Hippocampal formation (tissue), 2 donors: ENCODE measurements at regions not wholly inside any gene's neighbourhood (a gene's known extent, or its start where the extent isn't known, plus 50 kb on each side); places are given as distances from the start of the nearest gene placed in this dataset.
"Not testable (repeated sequence)": the region's sequence is repeated elsewhere in the genome, so short reads cannot be mapped to it uniquely, and the experiment has no call there.

Experiments used
- DNase-seq, 2 donors: peaks; one replicate each; lab custom pipeline; 2025; lab: John Stamatoyannopoulos, UW

DNA sequence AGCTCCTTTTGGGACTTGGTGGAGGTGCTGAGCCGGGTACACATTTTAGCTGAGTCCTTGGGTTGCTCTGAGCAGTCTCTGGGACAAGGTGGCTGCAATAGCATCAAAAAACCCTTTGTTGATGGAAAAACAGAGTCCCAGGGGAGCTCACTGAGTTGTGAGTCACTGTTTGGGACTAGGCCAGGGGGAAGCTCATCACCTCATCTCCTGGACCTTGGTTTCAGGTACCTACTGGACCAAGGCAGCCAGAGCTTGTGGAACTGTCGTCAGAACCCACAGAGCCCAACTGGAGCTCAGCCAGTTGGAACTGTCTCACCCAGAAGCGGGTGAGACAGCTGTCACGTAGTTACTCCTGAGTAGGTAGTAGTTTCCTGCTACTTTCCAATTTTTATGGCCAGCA lies 146.7 kb downstream of the HLX start:
- DNase-seq, result no peak

GRCh38 chr1:221029981-221030649 lies 150.9 kb downstream of the HLX start:
- DNase-seq, result no peak

DNA sequence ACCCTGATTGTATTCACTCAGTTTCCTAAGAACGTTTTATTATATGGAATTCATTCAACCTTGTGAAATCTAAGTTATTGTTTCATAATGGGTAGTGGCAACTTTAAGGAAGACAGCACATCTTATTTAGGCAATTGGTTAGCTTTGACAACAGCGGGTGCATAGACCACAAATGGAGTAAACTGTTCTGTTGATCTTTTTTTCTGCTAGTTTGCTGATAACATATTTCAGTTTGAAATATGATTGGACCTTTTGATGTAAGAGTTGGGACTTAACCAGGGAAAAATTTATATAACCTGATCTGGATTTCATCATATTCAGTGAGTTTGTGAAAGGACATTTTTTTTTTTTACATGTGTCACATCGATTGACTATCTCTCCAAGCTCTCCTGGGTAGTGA lies 151.7 kb downstream of the HLX start:
- no peak for DNase-seq

DNA sequence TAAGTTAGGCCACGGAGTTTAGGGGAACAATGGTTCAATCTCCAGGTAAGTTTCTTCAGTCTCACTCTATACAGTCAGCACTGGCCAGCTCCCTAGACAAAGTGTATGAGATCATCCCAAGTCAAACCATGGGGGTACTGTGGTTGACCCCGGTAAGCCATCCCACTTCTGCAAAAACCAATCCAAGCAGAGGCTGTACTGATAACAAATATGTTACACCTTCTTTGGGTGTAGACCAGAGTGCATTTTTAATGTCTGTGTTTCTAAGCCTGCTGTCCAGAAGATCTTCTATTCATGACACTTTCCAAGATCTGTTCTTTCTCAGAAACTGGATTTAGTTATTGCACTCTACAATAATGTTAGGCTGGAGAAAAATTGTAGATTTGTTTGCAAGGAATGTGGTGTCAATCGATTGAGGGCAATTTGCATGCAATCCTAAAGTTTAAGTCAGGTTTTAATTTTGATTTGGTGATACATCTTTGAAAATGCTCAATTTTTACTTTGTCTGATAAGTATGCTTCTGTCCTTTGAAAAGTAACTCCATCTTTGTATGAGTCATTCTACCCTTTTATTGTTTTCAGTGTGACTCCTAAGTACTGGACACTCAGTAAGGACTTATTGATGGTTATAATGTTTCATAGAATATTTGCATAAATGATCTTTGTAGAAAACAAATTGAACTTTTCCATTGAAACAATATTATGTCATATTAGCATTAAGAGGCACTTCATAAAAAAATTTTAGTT lies 152.4 kb downstream of the HLX start:
- DNase-seq, result no peak

DNA sequence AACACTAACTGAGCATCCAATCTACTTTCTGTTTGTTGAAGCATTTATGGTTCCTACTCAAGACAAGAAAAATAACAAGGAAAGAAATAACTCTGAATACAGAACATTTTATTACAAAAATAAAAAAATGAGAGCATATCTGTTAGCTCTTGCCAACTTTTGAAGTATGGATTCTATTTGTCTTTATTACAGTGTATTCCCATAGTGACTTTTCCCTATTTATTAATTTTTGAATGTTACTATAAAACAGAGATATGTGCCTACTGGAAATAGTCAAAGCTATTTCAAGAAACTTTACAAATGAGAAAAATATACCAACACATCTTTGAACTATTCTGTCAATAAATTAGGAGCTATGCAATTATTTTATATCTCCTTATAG lies 153.0 kb downstream of the HLX start:
- no peak for DNase-seq

- no peak for DNase-seq
Observed at GRCh38 chr1:221032637-221033280, 153.5 kb downstream of the HLX start.

- no peak for DNase-seq
Observed at GRCh38 chr1:221035662-221036153, 156.5 kb downstream of the HLX start.

DNA sequence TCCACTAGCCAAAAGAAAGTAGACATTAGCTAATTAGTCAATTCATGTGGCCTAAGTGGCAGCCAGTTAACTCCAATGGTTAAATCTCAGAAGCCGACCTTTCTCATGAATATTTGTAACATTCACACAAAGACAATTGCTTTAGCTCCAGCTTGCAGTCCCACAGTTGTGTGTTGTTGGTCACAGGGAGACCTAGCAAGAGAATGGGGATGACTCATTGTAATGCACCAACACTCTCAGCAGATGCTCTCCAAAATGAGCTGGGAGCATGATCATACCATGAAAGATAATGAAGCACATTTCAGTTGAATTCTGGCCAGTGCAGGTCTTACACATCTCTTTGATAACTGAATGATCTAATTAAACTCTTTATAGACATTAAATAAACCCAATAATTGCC lies 160.4 kb downstream of the HLX start:
- peak in 1 of 2 donors; percentile 3 for DNase-seq

DNA sequence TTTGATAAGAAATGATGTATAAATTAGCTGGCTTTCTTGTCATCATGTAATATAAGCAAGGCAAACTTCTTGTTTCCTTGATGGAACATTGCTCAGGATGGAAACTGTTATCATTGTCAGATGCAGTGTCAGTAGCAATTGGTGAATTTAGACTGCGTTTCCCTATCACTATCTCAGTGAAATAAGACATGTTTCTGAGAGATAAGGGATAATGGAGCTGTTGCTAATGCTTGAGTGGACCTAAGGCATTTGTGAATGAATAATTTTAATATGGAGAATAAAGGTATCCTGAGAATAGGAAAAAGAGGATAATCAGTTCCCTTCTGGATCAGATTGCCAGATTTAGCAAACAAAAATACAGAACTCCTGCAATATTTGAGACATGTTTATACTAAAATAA lies 160.9 kb downstream of the HLX start:
- DNase-seq, result no peak

DNA sequence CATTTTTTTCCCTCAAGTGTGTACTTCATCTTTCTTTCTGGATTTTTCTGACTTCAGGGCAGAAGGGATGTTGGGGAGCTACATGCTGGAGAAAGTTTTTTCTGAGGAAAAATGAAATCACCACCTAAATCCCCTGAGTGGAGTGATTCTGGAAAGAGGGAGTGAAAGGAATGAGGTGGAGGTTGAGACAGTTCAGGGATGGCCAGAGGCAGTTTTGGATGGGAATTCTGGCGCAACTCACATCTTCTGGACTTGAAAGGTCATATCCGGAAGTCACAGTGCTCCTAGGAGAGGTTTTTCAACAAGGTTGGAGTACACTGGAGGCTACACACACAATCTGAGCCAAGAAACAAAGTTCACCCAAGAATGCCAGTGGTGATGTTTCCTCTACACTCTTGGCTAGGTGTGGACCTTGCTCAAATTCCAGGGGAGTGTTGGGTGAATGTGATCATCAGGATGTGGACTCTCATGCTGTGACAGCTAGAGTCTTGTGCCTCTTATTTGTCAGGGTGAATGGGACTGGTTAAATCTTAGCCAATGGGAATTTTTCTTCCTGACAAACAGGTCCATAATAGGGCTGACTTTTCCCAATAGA lies 161.5 kb downstream of the HLX start:
- no peak for DNase-seq

- no peak for DNase-seq
Observed at GRCh38 chr1:221044538-221044937, 165.3 kb downstream of the HLX start.

- no peak for DNase-seq
Observed at GRCh38 chr1:221045151-221045550, 165.9 kb downstream of the HLX start.

- peak in 1 of 2 donors; percentile 12 for DNase-seq
Observed at GRCh38 chr1:221045842-221046831, 166.9 kb downstream of the HLX start.

DNA sequence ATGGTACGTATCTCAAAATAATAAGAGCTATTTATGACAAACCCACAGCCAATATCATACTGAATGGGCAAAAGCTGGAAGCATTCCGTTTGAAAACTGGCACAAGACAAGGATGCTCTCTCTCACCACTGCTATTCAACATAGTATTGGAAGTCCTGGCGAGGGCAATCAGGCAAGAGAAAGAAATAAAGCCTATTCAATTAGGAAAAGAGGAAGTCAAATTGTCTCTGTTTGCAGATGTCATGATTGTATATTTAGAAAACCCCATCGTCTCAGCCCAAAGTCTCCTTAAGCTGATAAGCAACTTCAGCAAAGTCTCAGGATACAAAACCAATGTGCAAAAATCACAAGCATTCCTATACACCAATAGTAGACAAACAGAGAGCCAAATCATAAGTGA lies 172.1 kb downstream of the HLX start:
- not testable (repeated sequence) for DNase-seq

DNA sequence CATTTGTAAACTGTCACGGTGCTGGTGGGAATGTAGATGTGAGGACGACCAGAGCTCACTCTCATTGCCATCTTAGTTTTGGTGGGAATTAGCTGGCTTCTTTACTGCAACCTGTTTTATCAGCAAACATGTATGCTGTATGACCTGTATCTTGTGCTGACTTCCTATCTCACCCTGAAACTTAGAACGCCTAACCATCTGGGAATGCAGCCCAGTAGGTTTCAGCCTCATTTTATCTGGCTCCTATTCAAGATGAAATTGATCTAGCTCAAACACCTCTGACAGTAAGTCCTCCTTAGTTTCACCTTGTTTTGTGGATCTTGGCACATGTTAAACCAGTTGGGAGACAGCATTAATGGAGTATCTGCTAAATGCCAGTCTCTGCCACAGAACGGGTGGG lies 174.6 kb downstream of the HLX start:
- DNase-seq, result no peak

DNA sequence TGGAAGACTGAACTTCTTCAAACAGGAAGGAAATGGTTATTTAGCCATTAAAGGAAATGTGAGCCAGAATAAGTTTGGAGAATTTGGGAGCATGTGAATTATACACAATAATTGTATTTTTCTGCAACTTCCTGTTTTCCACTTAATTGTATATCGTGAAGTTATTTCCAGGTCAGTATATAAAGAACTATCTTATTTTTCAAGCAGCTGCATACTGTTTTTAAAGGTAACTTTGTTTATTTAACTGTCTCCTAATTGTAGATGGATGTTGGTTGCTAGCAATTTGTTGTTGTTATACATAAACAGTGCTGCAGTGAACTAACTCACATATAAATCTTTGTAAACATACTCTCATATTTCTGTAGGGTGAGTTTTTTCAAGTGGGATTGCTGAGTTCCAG lies 180.3 kb downstream of the HLX start:
- DNase-seq, result no peak

DNA sequence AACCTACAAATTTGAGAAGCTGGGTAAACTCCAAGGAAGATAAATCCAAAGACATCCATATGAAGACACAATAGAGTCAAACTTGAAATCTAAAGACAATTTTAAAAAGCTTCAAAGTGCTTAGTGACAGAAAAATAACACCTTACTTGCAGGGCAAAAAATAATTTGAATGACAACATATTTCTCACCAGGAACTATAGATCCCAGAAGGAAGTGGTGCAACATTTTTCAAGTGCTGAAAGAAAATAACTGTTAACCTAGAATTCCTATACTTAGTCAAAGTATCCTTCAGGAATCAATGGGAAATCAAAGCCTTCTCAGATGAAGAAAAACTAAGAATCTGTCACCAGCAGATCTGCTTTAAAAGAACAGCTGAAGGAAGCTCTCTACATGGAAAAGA lies 184.4 kb downstream of the HLX start:
- no peak for DNase-seq

GRCh38 chr1:221066351-221067001 lies 187.2 kb downstream of the HLX start:
- DNase-seq, result no peak

GRCh38 chr1:221067721-221068120 lies 188.5 kb downstream of the HLX start:
- no peak for DNase-seq

- no peak for DNase-seq
Observed at GRCh38 chr1:221069178-221069903, 190.1 kb downstream of the HLX start.
